ENCODE measurements at regions not wholly inside any gene's neighbourhood (a gene's known extent, or its start where the extent isn't known, plus 50 kb on each side); places are given as distances from the start of the nearest gene placed in this dataset.

- TF ChIP-seq POLR2A (IDR thresholded peaks at IDR 0.05; ENCODE audit: low read depth, low read length) (no peak), POU2F2 (IDR thresholded peaks at IDR 0.05; ENCODE audit: low read depth, low read length) (no peak), POLR2AphosphoS5 (IDR thresholded peaks at IDR 0.05; ENCODE audit: low read depth, low read length) (no peak), TAF1 (IDR thresholded peaks at IDR 0.05; ENCODE audit: low read depth, low read length) (no peak)
Observed at GRCh38 chr10:4061441-4061951, 276.5 kb upstream of the KLF6 start.
